Loucy (cell line): ENCODE measurements at regions not wholly inside any gene's neighbourhood (a gene's known extent, or its start where the extent isn't known, plus 50 kb on each side); places are given as distances from the start of the nearest gene placed in this dataset.

Source experiments
- EZH2phosphoT487 ChIP-seq: fragments of 200-600 bp; IDR thresholded peaks from 2 replicates; pipeline ENCODE4 v1.6.1; 2018; ENCODE audit warnings: antibody characterized with exemption, mild to moderate bottlenecking, moderate library complexity, borderline replicate concordance
- TF ChIP-seq, protein P1 (sequence below): fragments of 200-600 bp; sonication (generic); conservative IDR thresholded peaks from 2 replicates; pipeline ENCODE4 v1.5.1; 2014; ENCODE audit warnings: mild to moderate bottlenecking, antibody characterized with exemption, low read length

GRCh38 chr16:64740261-64740660 is 381.6 kb downstream of the CDH11 start:
- TF ChIP-seq, protein P1, sequence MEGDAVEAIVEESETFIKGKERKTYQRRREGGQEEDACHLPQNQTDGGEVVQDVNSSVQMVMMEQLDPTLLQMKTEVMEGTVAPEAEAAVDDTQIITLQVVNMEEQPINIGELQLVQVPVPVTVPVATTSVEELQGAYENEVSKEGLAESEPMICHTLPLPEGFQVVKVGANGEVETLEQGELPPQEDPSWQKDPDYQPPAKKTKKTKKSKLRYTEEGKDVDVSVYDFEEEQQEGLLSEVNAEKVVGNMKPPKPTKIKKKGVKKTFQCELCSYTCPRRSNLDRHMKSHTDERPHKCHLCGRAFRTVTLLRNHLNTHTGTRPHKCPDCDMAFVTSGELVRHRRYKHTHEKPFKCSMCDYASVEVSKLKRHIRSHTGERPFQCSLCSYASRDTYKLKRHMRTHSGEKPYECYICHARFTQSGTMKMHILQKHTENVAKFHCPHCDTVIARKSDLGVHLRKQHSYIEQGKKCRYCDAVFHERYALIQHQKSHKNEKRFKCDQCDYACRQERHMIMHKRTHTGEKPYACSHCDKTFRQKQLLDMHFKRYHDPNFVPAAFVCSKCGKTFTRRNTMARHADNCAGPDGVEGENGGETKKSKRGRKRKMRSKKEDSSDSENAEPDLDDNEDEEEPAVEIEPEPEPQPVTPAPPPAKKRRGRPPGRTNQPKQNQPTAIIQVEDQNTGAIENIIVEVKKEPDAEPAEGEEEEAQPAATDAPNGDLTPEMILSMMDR, result no peak
- no peak for TF ChIP-seq EZH2phosphoT487
